HG03460 (cell line): ENCODE measurements at regions not wholly inside any gene's neighbourhood (a gene's known extent, or its start where the extent isn't known, plus 50 kb on each side); places are given as distances from the start of the nearest gene placed in this dataset.

Experiments used
- ATAC-seq: cut with Tn5 transposase; IDR thresholded peaks from one replicate; pipeline ENCODE4 v1.9.1; 2021; ENCODE audit not compliant: unreplicated experiment

DNA sequence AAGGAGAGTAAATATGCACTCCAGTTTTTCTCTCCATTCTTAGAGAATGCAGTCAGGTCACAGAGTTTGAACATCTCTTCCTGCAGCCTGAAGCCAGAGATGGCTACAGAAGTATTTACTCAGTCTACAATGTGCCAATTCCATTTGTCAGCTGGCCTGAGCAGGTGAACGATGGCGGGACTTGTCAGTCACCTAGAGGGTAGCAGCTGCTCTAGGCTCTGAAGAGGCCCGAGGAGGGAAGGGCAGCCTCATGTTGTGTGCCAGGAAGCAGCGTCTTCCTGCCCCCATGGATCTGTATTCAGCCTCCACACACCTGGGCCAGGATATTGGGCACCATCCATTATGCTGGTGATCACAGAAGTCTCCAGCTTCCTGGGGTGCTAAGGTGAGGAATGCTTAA, 316.7 kb upstream of the CHAC2 start:
- ATAC-seq = no peak

DNA sequence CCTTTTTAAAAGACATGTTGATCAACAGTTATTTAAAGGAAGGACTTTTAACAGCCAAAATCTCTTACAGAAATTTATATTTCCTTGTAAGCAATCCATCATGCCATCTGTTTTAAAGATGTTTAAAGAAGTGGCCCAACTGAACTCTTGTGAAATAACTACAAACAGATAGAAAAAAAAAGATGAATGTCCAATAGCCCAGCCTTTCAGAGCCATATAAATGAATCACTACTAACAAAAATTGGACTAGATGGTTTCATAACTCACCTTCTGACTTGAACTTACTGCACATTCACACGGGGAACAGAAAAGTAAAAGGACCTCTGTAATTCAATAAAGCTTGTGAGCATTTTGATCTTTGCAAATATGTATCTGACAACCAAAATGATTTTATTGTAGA, 319.0 kb upstream of the CHAC2 start:
- ATAC-seq = no peak

DNA sequence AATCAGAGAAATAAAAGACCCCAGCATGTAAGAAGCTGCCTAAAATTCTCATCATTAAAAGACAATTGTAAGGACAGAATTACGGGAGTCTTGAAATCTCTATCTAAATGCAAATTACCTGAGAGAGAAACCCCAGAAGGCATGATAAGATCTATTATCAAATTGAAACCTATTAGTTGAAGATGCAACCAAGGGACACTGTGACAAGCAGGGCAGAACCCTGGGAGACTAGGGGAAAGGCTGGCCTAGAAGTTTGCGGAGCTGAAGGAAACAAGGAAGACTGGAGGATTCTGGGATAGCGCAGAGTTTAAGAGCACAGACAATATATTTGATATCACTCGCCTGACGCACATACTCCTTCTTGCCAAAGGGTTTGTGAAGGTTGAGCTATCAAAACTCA, 319.5 kb upstream of the CHAC2 start:
- ATAC-seq = no peak

DNA sequence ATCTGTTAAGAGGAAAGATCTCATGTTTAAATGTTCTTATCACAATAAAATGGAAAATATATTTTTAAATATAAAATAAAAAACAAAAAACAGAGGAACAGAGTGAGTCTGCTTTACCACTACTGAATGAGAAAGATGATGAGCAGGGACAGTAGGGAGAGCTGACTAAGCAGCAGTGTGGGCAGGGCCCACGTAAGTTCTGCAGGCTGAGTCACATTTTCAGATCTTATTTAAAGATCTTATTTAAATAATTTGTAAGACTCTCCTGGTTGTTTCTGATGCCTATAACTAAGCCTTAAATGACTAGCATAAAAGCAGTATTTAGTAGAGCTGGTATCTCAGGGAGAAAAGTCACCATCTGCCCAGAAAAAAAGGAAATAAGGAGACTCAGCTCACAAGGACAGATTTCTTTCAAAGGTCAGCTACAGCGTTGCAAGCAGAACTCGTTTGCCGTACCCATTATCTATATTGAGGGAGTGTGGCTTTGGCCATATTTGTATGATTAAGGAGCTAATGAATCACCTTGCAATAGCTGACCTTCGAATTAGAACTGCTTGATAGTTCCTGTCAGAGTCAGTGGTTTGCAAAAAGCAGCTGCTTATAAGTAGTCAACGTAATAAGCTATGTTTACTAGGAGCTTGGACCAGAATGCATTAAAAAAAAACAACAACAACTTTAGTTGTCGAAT, 322.1 kb upstream of the CHAC2 start:
- ATAC-seq = no peak

DNA sequence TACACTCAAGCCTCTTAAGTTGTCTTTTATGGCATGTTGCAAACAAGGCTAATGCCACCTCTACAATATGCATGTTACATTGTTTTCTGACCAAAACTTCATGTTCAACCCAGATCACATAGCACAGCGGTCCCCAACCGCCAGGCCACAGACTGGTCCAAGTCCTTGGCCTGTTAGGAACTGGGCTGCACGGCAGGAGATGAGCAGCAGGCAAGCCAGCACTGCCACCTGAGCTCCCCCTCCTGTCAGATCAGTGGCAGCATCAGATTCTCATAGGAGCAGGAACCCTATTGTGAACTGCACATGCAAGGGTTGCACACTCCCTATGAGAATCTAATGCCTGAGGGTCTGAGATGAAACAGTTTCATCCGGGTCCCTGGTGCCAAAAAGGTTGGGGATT, 324.8 kb upstream of the CHAC2 start:
- no peak for ATAC-seq

DNA sequence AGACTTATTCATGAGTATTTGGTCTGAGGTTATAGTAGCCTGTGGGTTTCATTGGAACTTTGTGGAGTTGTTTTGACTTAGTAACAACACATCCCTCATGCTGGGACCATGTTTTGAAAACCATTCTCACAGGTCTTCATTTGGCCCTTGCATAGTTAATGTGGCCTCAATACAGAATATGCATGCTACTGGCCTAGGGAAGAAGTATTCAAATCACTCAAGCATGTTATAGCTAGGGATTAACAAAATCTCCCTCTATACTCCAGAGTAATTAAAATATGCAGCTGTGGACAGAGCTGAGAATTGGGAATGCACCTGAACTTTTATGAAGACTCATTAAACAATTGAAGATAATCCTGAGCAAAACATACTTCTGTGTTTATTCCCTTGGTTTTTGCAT, 325.5 kb upstream of the CHAC2 start:
- no peak for ATAC-seq

DNA sequence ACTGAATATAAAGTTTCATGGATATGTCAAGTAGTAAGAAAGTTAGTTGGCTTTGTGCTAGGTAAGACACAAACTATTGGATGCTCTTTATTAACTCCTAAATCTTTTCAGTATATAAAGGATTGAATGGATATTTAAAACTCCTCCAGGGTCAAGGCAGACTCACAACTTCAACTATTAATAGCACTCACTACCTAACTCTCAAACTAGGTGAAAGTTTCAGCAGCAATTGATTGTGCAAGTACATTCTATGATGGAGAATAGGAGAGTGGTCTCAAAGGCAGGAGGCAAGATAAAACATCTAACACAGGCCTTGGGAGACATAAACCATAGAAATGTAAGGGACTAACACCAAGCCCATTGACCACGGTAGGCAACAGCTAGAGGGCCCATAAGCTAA, 328.9 kb upstream of the CHAC2 start:
- no peak for ATAC-seq

DNA sequence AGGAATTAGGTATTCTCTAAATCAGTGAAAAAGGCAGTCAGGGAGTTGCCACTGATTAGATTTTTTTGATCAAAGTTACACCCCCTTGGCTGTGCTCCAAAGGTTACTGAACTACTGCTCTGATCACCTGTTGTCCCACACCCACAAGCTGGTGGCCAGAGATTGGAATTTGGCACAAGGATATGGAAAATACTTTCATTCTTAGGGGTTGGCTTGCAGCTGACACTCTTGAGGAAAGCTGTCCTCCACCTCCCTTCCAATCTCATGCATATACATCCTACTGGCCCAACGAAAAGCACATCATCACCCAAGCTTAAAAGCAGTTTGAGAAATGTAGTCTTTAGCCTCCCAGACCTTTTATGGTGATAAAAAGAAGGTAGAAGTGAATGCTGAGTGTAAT, 329.5 kb upstream of the CHAC2 start:
- ATAC-seq = no peak

DNA sequence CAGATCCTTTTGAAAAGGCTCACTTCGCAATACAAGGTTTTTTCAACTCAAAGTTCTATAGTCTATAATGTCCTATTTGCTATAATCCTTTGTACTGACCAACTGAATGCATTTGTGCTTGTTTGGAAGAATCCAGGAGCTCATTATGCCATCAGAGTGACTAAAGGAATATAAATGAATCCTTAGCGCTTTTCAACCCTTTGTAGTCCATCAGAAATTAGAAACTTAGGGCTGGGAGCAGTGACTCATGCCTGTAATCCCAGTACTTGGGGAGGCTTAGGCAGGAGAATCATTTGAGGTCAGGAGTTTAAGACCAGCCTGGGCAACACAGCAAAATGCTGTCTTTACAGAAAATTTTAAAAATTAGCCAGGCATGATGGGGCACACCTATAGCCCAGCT, 330.2 kb upstream of the CHAC2 start:
- no peak for ATAC-seq

DNA sequence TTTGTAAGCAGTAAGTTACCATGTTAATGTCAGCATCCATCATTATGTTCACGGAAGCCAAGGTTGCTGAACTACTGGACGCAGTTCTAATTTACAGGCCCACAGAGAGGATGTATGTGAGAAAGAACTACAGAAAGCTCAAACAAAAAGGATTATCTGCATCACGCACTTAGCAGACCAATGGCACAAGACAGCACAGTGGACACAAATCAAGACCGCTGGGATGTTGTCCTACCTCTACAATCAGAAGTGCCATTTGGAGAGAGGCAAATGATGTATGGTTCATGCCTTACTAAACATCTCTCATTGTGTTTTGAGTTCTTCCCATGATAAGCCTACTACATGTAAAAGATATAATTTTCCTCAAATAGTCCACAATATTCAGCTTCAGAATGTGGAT, 330.7 kb upstream of the CHAC2 start:
- ATAC-seq = no peak

DNA sequence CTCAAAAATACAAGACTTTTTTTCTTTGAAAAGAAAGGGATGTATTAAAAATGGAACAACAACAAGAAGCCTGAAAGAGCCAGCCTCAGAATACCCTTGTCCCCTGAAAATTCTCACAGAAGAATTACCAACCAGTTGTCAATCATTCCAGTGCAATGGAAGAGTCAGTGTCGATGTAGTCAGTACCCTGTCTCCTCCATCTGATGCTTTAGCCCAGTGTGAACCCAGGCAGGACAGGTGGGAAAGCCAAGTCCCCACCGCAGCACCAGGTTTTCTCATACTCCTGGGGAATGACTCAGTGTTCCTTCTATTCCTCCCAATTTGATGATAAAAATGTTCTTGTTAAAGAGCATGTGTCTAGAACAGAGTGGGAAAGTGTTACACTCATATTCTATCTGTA, 332.0 kb upstream of the CHAC2 start:
- ATAC-seq = no peak

DNA sequence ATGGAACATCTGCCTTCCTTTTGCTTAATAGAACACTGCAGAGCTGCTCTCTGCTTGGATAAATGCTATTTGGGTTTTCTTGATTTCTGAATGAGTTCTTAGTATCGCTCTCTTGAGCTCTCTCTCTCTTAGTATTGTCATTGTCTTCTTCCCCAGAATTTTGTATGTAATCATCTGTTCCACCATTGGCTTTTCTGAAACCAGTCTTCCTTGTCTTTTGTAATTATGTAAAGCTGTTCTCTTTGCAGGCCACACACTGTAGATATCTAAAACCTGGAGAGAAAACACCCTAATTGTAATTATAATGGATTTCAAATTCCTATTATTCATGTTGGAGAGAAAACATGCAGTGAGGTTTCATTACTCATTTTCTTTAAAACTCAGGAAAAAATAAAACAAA, 333.1 kb upstream of the CHAC2 start:
- no peak for ATAC-seq

DNA sequence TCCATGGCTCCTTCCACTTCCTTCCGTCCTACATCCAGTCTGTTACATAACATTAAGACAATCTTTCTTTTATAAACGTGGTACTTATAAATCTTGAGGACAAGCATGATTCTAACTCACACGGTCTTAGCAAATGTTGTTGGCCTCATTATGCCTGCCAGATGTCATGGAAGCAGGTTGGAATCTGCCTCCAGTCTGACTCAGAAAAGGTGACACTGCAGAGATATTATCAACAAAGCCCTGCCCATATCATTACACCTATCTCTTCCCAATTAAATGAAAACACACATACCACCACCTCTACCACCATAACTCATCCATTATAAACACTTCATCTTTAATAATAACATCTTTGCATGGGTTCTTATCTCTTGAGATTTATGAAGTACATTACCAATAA, 334.7 kb upstream of the CHAC2 start:
- no peak for ATAC-seq

DNA sequence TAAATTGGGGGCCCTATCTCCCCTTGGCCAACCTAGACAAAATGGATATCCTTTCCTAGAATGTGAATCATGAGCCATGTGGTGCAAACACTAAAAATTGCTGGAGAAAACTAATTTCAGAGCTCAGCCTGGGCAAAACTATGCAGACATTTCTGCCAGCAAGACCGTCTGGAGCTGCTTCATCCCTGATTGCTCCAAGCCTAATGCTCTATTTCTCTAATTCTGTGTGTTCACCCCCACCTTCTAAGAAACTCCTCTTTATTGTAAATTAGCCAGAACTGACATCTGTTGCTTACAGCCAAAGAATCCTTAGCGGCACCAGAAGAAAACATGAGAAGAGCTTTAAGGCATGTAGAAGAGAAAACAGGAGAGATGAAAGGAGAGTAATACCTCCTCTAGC, 337.7 kb upstream of the CHAC2 start:
- ATAC-seq = no peak

DNA sequence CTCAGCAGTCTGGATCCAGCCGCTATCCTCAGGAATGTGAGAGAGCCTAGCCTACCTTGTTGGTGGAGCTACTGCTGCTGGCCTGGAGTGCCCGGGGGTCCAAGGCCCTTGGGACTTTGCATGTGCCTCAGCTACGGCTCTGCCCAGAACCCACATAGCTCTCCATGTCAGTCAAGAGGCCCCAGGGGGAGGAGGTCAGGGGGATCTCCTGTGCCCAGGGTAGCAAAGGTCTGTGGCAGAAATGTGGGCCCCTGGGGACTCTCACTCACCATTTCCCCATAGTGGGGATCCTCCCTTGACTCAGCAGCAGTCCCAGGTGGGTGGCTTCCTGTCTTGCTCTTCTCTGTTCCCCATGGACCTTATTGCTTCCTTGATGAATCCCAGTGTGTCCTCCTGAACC, 342.7 kb upstream of the CHAC2 start:
- ATAC-seq = peak; percentile 78

DNA sequence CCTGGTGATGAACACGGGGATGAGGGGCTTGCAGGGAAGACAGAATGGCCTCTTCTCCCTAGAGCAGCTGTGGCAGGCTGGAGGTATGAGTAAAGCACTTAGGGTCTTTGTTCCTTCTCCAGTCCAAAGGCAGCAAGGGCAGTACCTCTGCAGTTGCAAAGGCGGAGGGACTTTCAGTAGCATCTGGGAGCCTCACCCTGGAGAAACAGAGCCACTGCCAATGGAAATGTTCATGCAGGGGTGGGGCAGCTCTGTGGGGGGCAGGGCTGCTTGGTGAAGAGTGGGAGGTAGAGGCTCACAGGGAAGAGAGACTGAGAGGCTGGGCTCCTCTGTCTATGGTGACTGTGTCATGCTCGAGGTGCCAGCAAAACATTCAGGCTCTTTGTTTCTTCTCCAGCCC, 344.1 kb upstream of the CHAC2 start:
- no peak for ATAC-seq

DNA sequence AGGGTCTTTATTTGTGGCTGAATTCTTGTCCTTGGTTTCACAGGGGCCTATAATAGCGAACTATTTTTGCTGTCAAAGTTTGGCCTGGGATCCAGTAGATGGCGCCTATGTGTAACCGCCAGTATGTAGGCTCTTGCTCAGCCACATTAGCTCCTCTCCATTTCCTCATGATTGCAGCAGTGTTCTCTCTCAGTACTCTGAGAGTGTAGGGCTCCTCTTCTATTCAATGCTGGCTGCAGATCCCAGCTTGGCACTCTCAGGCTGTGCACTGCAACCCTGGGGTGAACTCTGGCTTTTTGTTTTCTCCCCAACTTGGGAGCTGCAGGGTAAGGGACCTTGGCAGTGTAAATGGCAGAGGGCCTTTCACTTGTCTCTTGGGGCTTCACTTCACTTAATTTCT, 344.6 kb upstream of the CHAC2 start:
- ATAC-seq = peak; percentile 51

DNA sequence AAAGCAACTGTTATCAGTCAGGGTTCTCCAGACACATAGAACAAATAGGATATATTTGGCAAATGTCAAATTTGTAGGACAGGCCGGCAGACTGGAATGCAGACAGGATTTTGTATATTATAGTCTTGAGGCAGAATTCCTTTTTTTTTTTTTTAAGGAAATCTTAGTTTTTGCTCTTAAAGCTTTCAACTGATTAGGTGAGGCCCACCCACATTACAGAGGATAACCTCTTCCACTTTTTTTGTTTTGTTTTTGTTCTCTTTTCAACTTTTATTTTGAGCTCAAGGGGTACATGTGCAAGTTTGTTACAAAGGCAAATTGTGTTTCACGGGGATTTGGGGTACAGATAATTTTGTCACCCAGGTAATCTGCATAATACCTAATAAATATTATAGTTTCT, 350.2 kb upstream of the CHAC2 start:
- ATAC-seq = no peak

DNA sequence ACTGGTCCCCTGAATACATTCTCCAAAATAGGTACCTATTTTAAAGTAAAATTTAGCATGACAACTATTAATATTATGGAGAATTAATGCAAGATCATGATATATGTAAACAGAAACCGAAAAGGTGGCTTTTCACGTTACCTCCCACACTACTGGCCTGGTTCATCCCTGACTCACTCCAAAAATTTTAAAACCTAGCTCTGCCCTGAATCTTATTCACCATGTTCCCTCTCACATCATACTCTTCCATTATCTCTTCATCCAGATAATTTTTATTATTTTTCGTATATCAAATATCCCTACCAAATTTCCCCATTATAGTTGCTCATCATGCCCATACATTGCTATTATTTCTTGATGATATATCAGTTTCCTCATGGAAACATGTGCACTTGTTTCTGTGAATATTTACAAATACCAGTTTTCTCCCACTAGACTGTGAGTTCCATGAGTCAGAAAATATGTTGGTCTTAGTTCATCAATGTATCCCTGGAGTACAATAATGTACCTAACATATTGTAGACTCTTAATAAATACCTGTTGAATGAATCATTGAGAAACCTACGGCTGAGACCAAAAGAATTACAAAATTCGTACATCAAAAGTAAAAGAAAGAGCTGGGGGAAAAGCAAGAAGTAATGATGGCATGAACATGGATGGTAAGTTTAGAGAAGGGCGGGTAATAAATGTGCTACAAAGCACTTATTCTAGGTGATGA, 360.1 kb upstream of the CHAC2 start:
- no peak for ATAC-seq

DNA sequence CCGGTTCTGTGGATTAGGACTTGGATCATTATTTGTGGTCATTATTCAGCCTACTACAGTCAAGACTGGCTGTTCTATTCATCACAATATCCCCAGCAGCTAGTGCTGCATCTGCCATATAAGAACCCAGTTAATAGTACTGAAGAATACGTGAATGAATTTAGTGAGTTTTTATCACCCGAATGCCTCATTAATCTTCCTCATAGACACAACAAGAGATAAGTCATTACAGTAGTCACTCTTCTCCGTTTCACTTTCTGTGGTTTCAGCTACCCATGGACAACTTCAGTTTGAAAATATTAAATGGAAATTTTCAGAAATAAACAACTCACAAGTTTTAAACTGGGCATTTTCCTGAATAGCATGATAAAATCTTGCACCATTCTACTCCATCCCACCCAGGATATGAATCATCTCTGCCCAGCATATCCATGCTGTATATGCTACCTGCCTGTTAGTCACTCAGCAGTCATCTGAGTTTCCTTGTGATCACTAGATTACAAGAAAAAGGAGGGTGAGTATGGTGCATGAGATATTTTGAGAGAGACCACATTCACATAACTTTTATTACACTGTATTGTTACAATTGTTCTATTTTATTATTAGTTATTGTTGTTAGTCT, 363.7 kb upstream of the CHAC2 start:
- no peak for ATAC-seq

DNA sequence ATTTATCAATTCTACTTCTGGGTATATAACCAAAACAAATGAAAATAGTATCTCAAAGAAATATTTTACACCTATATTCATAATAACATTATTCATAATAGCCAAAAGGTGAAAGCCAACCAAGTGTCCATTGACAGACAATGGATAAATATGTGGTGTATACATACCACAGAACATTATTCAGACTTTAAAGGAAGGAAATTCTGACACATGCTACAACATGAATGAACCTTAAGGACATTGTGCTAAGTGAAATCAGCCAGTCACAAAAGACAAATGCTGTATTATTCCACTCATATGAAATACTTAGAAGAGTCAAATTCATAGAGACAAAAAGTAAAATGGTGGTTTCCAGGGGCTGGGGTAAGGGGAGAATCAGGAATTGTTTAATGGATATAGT, 370.5 kb upstream of the CHAC2 start:
- ATAC-seq = no peak

DNA sequence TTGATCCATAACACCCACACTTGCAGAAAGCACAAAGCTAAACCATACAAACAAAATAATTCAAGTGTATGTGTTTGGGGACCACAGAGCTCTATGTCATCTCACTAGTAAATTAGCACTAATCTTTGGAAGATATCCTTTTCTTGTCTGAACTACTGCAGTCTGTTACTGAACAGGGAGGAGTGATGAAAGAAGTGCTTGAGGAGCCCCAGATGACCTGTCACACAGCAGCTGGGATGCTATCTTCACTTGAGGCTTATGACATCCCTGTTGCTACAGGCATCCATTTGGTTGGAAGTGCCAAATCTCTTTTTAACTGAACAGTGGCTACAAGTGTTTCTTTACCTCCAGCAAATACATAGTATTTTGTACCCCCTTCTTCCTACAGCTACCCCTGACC, 386.3 kb upstream of the CHAC2 start:
- ATAC-seq = no peak

DNA sequence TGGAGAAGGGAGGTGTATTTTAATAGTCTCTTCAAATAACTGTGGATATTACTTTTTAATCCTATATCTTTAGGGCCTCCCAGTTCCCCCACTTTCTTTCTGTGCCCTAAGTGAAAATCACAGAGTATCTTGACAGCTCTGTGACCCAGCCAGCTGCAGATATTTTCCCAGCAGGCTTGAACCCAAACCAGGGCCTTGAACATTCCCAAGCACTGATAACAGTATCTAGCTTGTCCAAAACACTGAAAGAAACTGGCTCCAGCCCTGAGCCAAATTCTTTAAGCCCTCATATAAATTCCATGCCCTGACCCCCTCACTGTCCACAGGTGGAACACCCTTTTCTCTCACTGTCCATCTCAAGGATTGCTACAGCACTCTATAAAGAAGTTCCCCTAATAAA, 388.1 kb upstream of the CHAC2 start:
- ATAC-seq = no peak
